ENCODE measurements at regions not wholly inside any gene's neighbourhood (a gene's known extent, or its start where the extent isn't known, plus 50 kb on each side); places are given as distances from the start of the nearest gene placed in this dataset.

DNA sequence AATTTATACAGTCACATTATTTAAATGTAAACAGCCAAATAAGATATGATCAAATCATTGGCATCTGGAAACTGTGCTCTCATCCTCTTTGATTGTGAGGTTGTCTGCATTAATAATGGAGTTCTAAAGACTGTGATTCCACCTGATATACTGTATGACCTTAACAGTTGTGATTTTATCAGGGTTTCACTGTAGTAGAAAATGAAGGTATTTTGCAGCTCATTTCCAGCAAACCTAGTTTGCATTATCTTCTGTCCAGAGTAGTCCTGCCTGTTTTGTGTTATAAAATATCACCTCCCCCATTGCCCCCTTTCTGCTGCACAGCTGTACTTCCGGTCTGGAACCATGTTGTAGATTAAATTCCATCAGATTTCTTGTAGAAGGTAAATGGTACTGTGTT lies 731.6 kb upstream of the FANCL start:
- no peaks in the 10 kb centered on the region for H3K36me3 Mint-ChIP-seq (ENCODE audit: low read depth)
- no peak overlapping the region for H3K27ac Mint-ChIP-seq
- H3K4me3 Mint-ChIP-seq, result no peak overlapping the region
- no peaks in the 10 kb centered on the region for H3K9me3 Mint-ChIP-seq
- H3K4me1 Mint-ChIP-seq (ENCODE audit: low read depth), result no peaks in the 10 kb centered on the region
- H3K27me3 Mint-ChIP-seq (ENCODE audit: low read depth), result no peaks in the 10 kb centered on the region

DNA sequence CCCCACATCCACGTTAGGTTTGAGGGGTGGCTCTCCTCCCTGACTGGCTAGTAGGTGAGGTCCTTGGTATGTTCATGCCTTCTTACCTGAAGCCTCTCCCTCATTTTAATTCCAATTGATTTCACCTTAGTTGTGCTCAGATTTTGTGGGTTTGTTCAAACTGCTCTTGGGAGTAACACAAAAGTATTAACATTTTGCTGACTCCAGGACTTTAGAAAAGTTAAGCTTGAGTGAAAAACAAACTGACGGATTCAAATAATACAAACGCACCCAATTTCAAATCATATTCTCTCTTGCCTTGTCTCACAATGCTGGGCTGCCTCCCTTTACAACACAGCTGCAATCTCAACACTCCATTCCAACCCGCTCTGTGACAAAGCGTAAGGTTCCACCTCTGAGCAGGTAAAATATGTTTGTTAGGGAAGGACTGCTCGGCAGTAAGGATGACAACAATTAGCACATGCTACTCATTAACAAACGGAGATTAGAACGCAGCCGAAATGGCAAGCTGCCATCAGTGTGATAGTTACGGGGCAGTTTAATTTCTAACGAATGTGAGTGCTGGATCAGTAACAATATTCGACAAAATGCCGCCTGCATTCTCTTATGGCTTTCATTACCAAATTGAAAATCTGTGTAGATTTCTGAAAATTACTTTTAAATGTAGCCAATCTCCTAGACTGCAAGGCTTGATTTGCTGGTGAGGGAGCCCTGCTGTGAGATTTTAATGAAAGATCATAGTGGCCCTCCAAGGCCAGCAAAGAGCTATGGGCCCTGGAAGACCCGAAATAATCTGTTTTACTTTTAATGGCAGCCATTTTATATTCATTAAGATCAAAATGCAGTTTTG lies 730.6 kb upstream of the FANCL start:
- Mint-ChIP-seq H3K27me3 (ENCODE audit: low read depth) (no peaks in the 10 kb centered on the region), H3K4me3 (no peak overlapping the region), H3K4me1 (ENCODE audit: low read depth) (no peaks in the 10 kb centered on the region), H3K9me3 (no peaks in the 10 kb centered on the region), H3K27ac (no peak overlapping the region), H3K36me3 (ENCODE audit: low read depth) (no peaks in the 10 kb centered on the region)

DNA sequence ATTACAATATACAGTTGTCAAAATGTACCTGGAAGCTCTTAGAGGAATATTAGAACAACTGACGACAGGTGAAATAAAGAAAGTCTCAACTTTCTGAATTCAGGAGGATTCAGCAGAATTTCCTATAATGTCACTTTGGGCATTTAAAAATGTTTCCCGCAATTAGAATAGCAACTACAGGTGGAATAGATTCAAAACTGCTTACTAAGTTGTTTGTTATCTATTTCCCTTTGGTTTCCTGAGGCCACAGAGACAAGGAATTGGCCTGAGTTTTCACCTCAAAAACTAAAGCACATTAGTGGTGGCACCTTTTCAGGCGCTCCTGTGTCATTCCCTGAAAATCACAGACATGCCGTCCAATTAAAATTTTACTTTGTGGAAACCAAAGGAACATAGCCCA lies 729.2 kb upstream of the FANCL start:
- Mint-ChIP-seq H3K4me1 (ENCODE audit: low read depth) (no peaks in the 10 kb centered on the region), H3K36me3 (ENCODE audit: low read depth) (no peaks in the 10 kb centered on the region), H3K4me3 (no peak overlapping the region), H3K9me3 (no peaks in the 10 kb centered on the region), H3K27me3 (ENCODE audit: low read depth) (no peaks in the 10 kb centered on the region), H3K27ac (no peak overlapping the region)

DNA sequence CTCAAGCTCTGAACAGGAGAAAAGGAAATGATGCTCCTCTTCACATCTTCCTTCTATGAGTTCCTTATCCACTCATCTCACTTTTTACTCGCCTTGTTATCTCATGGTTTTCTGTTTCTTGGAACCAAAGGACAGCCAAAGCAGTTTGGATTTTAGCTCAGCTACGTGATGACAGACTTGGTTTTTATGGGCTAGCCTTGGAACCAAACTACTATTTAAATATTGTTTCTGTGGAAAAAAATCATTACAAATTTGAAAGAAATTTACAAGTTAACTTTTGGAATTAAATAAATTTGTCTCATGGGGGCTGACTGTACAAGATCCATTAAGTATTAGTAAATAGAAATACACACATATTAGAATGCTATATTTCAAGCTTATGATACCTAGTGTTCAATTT lies 727.8 kb upstream of the FANCL start:
- no peaks in the 10 kb centered on the region for H3K4me1 Mint-ChIP-seq (ENCODE audit: low read depth)
- H3K36me3 Mint-ChIP-seq (ENCODE audit: low read depth), result no peaks in the 10 kb centered on the region
- H3K27ac Mint-ChIP-seq, result no peak overlapping the region
- no peak overlapping the region for H3K4me3 Mint-ChIP-seq
- H3K27me3 Mint-ChIP-seq (ENCODE audit: low read depth), result no peaks in the 10 kb centered on the region
- no peaks in the 10 kb centered on the region for H3K9me3 Mint-ChIP-seq

DNA sequence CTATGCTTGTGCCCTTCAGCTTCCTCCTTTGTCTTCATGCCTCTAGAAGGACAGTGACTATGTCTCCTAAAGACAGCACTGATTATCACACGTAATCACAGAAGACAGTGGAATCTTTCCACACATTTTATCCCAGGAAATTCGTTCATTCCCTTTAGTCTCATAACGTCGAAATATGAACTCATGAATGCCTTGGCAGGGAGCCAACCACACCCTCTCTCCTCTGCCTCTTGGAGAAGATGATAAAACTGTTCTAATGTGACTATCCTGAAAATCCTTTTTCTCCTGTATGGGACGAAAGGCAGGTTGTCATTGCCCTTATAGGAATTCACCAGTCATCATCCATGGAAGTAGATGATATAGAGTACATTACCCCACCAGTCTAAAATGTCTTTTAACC lies 726.6 kb upstream of the FANCL start:
- no peaks in the 10 kb centered on the region for H3K9me3 Mint-ChIP-seq
- H3K27me3 Mint-ChIP-seq (ENCODE audit: low read depth), result no peaks in the 10 kb centered on the region
- no peaks in the 10 kb centered on the region for H3K4me1 Mint-ChIP-seq (ENCODE audit: low read depth)
- no peaks in the 10 kb centered on the region for H3K36me3 Mint-ChIP-seq (ENCODE audit: low read depth)
- H3K27ac Mint-ChIP-seq, result no peak overlapping the region
- H3K4me3 Mint-ChIP-seq, result no peak overlapping the region

DNA sequence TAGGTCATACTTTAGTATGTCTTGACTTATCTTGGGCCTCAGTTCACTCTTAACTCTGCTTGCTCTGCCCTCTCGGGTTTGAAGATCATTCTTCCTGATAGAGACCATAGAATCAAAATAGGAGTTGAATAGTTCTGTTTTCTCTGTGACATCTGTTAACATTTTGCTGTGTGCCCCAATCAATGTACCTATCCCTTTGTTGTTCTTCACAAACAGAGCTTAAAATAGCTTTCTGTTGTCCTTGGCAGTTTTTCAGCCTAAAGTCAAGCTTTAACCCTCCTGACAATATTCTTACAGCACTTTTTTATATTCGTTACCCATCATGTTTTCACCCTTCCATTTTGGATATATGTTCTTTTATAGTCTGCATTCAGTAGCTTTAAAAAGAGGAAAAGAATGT lies 724.5 kb upstream of the FANCL start:
- Mint-ChIP-seq H3K4me1 (ENCODE audit: low read depth) (no peaks in the 10 kb centered on the region), H3K36me3 (ENCODE audit: low read depth) (no peaks in the 10 kb centered on the region), H3K27ac (no peak overlapping the region), H3K9me3 (no peaks in the 10 kb centered on the region), H3K27me3 (ENCODE audit: low read depth) (no peaks in the 10 kb centered on the region), H3K4me3 (no peak overlapping the region)

DNA sequence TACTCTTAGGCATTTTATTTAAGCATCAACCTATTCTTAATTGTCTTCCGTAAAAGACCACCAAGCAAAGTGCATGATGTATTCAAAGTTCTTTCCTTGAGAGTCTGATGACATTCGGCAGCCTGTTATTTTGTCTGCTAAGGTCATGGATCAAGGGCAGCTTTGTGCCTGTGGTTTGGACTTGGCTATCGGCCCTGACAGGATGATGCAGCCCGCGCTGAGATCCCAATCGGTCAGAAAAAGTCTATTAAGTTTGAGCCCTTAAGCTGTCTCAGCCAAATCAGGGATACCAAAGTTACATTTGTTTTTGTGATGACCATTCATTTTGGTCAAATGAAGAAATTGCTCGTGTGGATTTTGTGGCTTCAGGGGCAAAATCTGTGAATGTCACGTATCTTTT lies 718.9 kb upstream of the FANCL start:
- no peak overlapping the region for H3K4me3 Mint-ChIP-seq
- H3K4me1 Mint-ChIP-seq (ENCODE audit: low read depth), result no peaks in the 10 kb centered on the region
- no peaks in the 10 kb centered on the region for H3K9me3 Mint-ChIP-seq
- no peaks in the 10 kb centered on the region for H3K27me3 Mint-ChIP-seq (ENCODE audit: low read depth)
- H3K27ac Mint-ChIP-seq, result no peak overlapping the region
- no peaks in the 10 kb centered on the region for H3K36me3 Mint-ChIP-seq (ENCODE audit: low read depth)

DNA sequence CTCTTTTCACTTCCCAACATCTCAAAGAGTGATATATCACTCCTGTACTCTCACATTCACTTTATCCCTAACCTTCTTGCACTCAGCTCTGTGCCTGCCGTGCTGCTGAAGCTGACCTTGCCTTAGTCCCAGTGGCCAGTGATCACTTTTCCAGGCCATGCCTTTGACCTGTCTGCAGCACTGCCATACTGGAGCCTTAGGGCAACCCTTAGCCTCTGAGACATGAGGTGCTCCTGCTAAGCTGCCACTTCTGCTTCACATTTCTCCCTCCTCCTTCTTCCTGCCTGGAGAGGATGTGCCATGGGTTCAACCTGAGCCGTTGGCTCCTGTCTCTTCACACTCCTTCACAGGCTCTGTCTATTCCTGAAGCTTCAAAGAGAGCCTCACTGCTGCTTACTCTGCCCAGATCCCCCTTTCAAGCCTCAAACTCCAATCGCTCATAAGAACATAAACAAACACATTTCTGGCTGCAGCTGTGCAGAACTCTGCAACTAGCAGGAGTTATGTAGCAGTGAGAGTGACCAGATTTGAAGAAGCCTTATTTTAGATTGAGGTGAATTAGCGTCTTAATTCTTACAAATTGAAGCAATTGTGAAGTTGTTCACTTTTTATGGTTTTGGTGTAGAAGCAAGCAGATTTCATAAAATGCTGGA lies 716.2 kb upstream of the FANCL start:
- Mint-ChIP-seq H3K27me3 (ENCODE audit: low read depth) (no peaks in the 10 kb centered on the region), H3K27ac (no peak overlapping the region), H3K4me1 (ENCODE audit: low read depth) (no peaks in the 10 kb centered on the region), H3K9me3 (no peaks in the 10 kb centered on the region), H3K4me3 (no peak overlapping the region), H3K36me3 (ENCODE audit: low read depth) (no peaks in the 10 kb centered on the region)

DNA sequence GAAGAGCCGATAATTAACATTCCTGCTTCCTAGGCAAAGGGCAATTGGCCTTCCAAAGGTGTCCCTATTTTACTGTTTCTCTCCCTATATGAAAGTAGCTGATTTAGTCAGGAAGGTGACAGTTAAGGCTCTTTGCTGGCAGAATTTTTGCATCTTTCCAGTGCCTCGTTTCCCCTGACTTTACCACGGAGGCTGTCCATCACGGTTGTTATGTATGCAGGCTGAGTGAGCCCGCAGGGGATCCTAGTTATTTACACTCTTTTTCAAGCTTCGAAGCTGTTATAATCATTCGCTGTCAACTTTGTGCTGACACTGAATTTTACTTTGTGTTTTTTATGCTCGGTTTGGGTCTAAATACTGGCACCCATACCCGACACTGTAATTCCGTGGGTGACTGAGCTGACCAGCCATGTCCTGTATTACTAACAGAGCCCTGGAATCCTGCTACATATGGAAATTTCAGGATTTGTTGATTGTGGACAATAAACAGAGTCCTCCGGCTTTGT lies 713.8 kb upstream of the FANCL start:
- H3K36me3 Mint-ChIP-seq (ENCODE audit: low read depth), result no peaks in the 10 kb centered on the region
- H3K4me3 Mint-ChIP-seq, result no peak overlapping the region
- H3K27ac Mint-ChIP-seq, result no peak overlapping the region
- H3K4me1 Mint-ChIP-seq (ENCODE audit: low read depth), result no peaks in the 10 kb centered on the region
- no peaks in the 10 kb centered on the region for H3K9me3 Mint-ChIP-seq
- H3K27me3 Mint-ChIP-seq (ENCODE audit: low read depth), result no peaks in the 10 kb centered on the region

DNA sequence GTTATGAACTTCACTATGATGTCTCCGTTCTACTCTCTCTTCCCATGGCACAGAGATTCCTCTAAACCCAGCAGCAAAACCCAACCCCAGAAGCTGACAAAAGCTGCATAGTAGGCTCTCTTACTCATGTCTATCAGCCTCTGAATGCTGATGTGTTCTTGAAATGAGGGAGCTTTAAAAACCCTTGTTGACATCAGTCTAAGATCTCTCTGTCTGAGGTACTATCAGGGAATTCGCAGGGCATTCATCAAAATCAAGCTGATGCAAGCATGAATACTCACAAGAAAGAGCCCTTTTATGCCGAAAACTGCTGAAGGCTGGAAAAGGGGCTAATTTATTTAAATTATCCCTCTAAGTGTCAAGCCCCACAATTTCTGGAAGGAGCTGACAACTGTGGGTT lies 710.6 kb upstream of the FANCL start:
- no peaks in the 10 kb centered on the region for H3K9me3 Mint-ChIP-seq
- H3K36me3 Mint-ChIP-seq (ENCODE audit: low read depth), result no peaks in the 10 kb centered on the region
- H3K27ac Mint-ChIP-seq, result no peak overlapping the region
- H3K4me3 Mint-ChIP-seq, result no peak overlapping the region
- no peaks in the 10 kb centered on the region for H3K27me3 Mint-ChIP-seq (ENCODE audit: low read depth)
- no peaks in the 10 kb centered on the region for H3K4me1 Mint-ChIP-seq (ENCODE audit: low read depth)

DNA sequence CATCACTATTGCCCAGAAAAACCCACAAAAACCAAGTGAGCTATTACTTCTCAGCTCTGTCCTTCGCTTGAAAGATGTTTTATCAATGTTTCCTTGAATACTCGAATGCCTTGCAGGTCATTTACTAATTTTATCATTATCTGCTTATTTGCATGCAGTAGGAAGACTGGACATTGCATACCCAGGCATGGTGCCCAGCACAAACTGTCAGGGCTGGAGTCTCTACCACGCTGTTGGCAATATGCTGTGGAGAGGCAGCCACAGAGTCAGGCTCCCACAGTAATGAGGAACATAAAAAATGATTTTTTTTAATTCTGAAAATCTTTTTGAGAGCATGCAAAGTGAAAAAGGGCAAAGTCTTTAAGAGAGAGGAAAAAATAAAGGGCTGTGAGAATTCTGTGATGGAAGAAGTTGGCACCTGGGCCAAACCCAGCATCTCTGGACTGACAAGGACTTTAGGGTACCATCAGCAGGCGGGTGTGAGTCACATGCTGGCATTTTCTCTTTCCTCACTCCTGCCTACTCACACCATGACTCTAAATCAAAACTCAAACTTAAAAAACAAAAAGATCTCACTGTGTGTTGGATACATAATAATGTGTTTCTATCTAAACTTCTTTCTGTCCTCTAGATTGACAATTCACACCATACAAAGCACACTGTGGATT lies 709.8 kb upstream of the FANCL start:
- Mint-ChIP-seq H3K4me1 (ENCODE audit: low read depth) (no peaks in the 10 kb centered on the region), H3K27me3 (ENCODE audit: low read depth) (no peaks in the 10 kb centered on the region), H3K27ac (no peak overlapping the region), H3K36me3 (ENCODE audit: low read depth) (no peaks in the 10 kb centered on the region), H3K9me3 (no peaks in the 10 kb centered on the region), H3K4me3 (no peak overlapping the region)

DNA sequence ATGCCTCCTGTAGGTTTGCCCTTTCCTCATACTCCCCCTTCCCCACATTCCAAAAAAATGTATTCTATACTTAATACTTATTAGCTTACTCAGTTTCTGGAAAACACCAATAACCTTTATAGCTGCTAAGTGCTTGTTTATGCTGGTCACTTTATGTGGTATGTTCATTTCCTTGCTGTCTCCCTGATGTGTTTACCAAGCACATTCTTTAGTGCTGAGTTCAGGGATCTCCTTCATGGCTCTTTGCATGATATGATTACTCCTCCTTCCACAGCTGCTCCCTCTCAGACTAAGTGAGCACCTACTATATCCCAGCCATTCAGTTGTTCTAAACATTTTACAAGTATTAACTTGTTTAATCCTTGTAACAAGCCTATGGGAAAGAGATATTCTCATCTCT lies 698.3 kb upstream of the FANCL start:
- no peaks in the 10 kb centered on the region for H3K9me3 Mint-ChIP-seq
- no peaks in the 10 kb centered on the region for H3K27me3 Mint-ChIP-seq (ENCODE audit: low read depth)
- H3K27ac Mint-ChIP-seq, result no peak overlapping the region
- H3K36me3 Mint-ChIP-seq (ENCODE audit: low read depth), result no peaks in the 10 kb centered on the region
- no peak overlapping the region for H3K4me3 Mint-ChIP-seq
- no peaks in the 10 kb centered on the region for H3K4me1 Mint-ChIP-seq (ENCODE audit: low read depth)

DNA sequence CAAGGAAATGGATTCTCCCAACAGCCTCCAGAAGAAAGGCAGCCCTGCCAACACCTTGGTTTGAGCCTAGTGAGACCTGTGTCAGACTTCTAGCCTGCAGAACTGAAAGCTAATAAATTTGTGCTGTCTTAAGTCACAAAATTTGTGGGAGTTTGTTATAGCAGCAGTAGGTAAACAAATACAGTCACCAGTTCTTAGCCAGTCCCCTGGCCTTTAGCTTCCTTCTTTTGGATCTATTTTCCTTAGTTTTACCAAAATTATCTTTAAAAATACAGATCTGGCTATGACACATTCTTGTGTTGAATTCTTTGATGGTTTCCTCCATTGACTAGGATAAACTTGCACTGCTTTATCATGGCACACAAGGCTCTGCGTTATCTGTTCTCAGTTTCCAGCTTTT lies 697.9 kb upstream of the FANCL start:
- Mint-ChIP-seq H3K4me3 (no peak overlapping the region), H3K27me3 (ENCODE audit: low read depth) (no peaks in the 10 kb centered on the region), H3K4me1 (ENCODE audit: low read depth) (no peaks in the 10 kb centered on the region), H3K36me3 (ENCODE audit: low read depth) (no peaks in the 10 kb centered on the region), H3K9me3 (no peaks in the 10 kb centered on the region), H3K27ac (no peak overlapping the region)

DNA sequence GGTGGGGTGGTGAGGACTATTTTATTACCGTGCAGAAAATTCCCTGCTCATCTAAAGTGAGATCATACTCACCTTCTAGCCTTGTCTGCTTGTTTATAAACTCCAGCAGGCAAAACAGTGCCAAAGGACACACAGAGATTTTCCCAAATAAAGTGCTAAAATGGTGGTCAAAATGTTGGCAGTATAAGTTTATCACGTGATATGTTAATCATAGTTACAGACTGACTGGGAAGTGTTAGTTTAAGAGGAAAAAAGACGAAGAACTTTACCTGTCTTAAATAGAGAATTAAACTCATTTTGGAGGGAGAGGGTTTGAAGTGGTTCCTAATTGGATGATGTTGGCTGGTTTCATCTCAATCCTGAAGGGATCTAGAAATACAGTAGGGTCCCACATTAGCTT lies 691.7 kb upstream of the FANCL start:
- Mint-ChIP-seq H3K27ac (no peak overlapping the region), H3K9me3 (no peaks in the 10 kb centered on the region), H3K4me3 (no peak overlapping the region), H3K36me3 (ENCODE audit: low read depth) (no peaks in the 10 kb centered on the region), H3K27me3 (ENCODE audit: low read depth) (no peaks in the 10 kb centered on the region), H3K4me1 (ENCODE audit: low read depth) (no peaks in the 10 kb centered on the region)

DNA sequence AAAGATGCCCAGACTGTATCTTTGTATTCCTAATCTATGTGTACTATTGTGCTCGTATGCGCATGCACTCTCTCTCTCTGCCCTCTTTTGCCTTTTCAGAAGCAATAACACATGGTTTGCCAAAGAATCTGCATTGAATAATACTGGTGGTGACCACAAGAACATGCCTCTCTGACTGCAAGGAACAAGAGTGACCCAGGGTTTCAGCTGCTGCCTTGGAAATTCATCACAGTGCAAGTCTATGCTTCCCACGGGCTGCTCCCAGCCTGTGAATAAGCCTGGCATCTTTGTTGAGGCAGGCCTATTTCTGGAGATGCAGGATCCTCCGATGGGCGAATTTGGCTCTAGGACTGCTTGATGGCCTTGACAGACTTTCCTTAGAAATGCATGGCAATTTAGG lies 689.4 kb upstream of the FANCL start:
- Mint-ChIP-seq H3K27ac (no peak overlapping the region), H3K9me3 (no peaks in the 10 kb centered on the region), H3K36me3 (ENCODE audit: low read depth) (no peaks in the 10 kb centered on the region), H3K27me3 (ENCODE audit: low read depth) (no peaks in the 10 kb centered on the region), H3K4me3 (no peak overlapping the region), H3K4me1 (ENCODE audit: low read depth) (no peaks in the 10 kb centered on the region)

All from T-helper 1 cell treated with Interleukin-12 subunit alpha and Interleukin-12 subunit beta and Interleukin-4 antibody, amounts not matched to agents 30 μg/mL and 1 μg/mL, for 36 hours (primary cell).